ENCODE measurements at regions not wholly inside any gene's neighbourhood (a gene's known extent, or its start where the extent isn't known, plus 50 kb on each side); places are given as distances from the start of the nearest gene placed in this dataset.
"Not testable (repeated sequence)": the region's sequence is repeated elsewhere in the genome, so short reads cannot be mapped to it uniquely, and the experiment has no call there.

- 94% methylated on average over 2 of the region's 2 CpGs for WGBS (ENCODE audit: low lambda C conversion rate, missing lambda C conversion rate)
- H4K20me1 ChIP-seq (ENCODE audit: insufficient read depth, poor library complexity, severe bottlenecking) = no peaks in the 10 kb centered on the region
- no peak overlapping the region for H2AFZ ChIP-seq
- no peaks in the 10 kb centered on the region for H3K36me3 ChIP-seq (replicated peaks; ENCODE audit: insufficient read depth, low read depth)
- H3K27me3 ChIP-seq = no peaks in the 10 kb centered on the region
- H3K4me3 ChIP-seq = no peak overlapping the region
- TF ChIP-seq EZH2 (IDR thresholded peaks at IDR 0.05; ENCODE audit: borderline replicate concordance) (no peak), CTCF (IDR thresholded peaks at IDR 0.05; ENCODE audit: poor library complexity) (no peak), EZH2phosphoT487 (IDR thresholded peaks at IDR 0.05; ENCODE audit: low read depth, severe bottlenecking, unreplicated experiment) (no peak)
- H3K4me1 ChIP-seq (ENCODE audit: insufficient read depth) = no peaks in the 10 kb centered on the region
- DNase-seq (ENCODE audit: low spot score) = no peak
- H3K4me2 ChIP-seq = no peak overlapping the region
- no peaks in the 10 kb centered on the region for H3K9me2 ChIP-seq (replicated peaks; ENCODE audit: insufficient read depth)
- H3K9me3 ChIP-seq (ENCODE audit: low read depth) = no peaks in the 10 kb centered on the region
- H3K27ac ChIP-seq = no peak overlapping the region
- H3K79me2 ChIP-seq = no peaks in the 10 kb centered on the region
Measured at GRCh38 chr14:86066651-86067050, 536.7 kb downstream of the FLRT2 start.

GRCh38 chr14:86065407-86065806 is 535.5 kb downstream of the FLRT2 start:
- Histone ChIP-seq H3K36me3 (replicated peaks; ENCODE audit: insufficient read depth, low read depth) (no peaks in the 10 kb centered on the region), H3K4me1 (ENCODE audit: insufficient read depth) (no peaks in the 10 kb centered on the region), H3K9me2 (replicated peaks; ENCODE audit: insufficient read depth) (no peaks in the 10 kb centered on the region), H4K20me1 (ENCODE audit: insufficient read depth, poor library complexity, severe bottlenecking) (no peaks in the 10 kb centered on the region), H2AFZ (no peak overlapping the region), H3K4me2 (no peak overlapping the region), H3K27me3 (no peaks in the 10 kb centered on the region), H3K27ac (no peak overlapping the region), H3K79me2 (no peaks in the 10 kb centered on the region), H3K9me3 (ENCODE audit: low read depth) (no peaks in the 10 kb centered on the region), H3K4me3 (no peak overlapping the region)
- TF ChIP-seq EZH2 (IDR thresholded peaks at IDR 0.05; ENCODE audit: borderline replicate concordance) = no peak
- TF ChIP-seq EZH2phosphoT487 (IDR thresholded peaks at IDR 0.05; ENCODE audit: low read depth, severe bottlenecking, unreplicated experiment) = no peak
- TF ChIP-seq CTCF (IDR thresholded peaks at IDR 0.05; ENCODE audit: poor library complexity) = no peak
- no peak for DNase-seq (ENCODE audit: low spot score)
- 80% methylated on average over 3 of the region's 3 CpGs for WGBS (ENCODE audit: low lambda C conversion rate, missing lambda C conversion rate)

- H3K79me2 ChIP-seq; H3K4me1 ChIP-seq (ENCODE audit: insufficient read depth): not testable (repeated sequence)
Measured at GRCh38 chr14:86064595-86064994, 534.7 kb downstream of the FLRT2 start.

GRCh38 chr14:86057018-86057667 is 527.2 kb downstream of the FLRT2 start:
- Histone ChIP-seq H3K79me2 (no peaks in the 10 kb centered on the region), H3K27me3 (no peaks in the 10 kb centered on the region), H3K9me3 (ENCODE audit: low read depth) (no peaks in the 10 kb centered on the region), H3K4me1 (ENCODE audit: insufficient read depth) (no peaks in the 10 kb centered on the region), H3K9me2 (replicated peaks; ENCODE audit: insufficient read depth) (no peaks in the 10 kb centered on the region), H3K4me2 (no peak overlapping the region), H3K36me3 (replicated peaks; ENCODE audit: insufficient read depth, low read depth) (no peaks in the 10 kb centered on the region), H3K27ac (no peak overlapping the region), H2AFZ (no peak overlapping the region), H3K4me3 (no peak overlapping the region), H4K20me1 (ENCODE audit: insufficient read depth, poor library complexity, severe bottlenecking) (no peaks in the 10 kb centered on the region)
- TF ChIP-seq EZH2phosphoT487 (IDR thresholded peaks at IDR 0.05; ENCODE audit: low read depth, severe bottlenecking, unreplicated experiment) (no peak), EZH2 (IDR thresholded peaks at IDR 0.05; ENCODE audit: borderline replicate concordance) (no peak), CTCF (IDR thresholded peaks at IDR 0.05; ENCODE audit: poor library complexity) (peak; percentile 70)
- DNase-seq (ENCODE audit: low spot score) = peak; percentile 55
- WGBS (ENCODE audit: low lambda C conversion rate, missing lambda C conversion rate) = 46% methylated on average over 3 of the region's 3 CpGs

More at GRCh38 chr14:86064595-86064994, 534.7 kb downstream of the FLRT2 start:
- H3K36me3 ChIP-seq (replicated peaks; ENCODE audit: insufficient read depth, low read depth); H2AFZ ChIP-seq; DNase-seq (ENCODE audit: low spot score); H3K4me3 ChIP-seq; H4K20me1 ChIP-seq (ENCODE audit: insufficient read depth, poor library complexity, severe bottlenecking); H3K9me3 ChIP-seq (ENCODE audit: low read depth); H3K27ac ChIP-seq; H3K27me3 ChIP-seq; H3K9me2 ChIP-seq (replicated peaks; ENCODE audit: insufficient read depth); H3K4me2 ChIP-seq: not testable (repeated sequence)

Measured in hepatocyte (in vitro differentiated cells).